ENCODE measurements at regions not wholly inside any gene's neighbourhood (a gene's known extent, or its start where the extent isn't known, plus 50 kb on each side); places are given as distances from the start of the nearest gene placed in this dataset.

DNA sequence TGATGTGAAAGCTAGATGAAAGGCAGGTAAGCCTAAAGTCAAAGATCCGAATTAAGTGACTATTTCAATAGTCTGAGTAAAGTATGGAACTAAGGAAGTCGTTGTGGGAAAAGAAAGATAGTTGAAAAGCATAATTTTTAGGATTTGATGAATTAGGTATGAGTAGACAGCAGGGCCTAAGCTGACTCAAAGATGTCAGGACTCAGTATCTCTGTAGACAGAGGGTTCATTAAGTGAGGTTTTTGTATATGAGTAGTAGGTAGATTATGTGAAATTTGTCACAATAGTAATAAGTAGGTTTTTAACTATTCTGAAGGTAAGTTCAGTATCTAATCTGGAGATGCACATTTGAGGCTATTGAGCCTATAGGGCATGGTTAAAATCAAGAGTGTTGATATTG is 196.4 kb downstream of the RASSF9 start:
- intact Hi-C loops (cut with micrococcal nuclease): no loop called here

More for the DNA sequence above, 196.4 kb downstream of the RASSF9 start:
- FAIRE-seq: no peak
- Histone ChIP-seq H3K9me1 (replicated peaks; ENCODE audit: control insufficient read depth, extremely low read depth, insufficient read depth, low read length) (no peaks in the 10 kb centered on the region), H3K36me3 (ENCODE audit: control insufficient read depth in 2 of 2, extremely low read depth in 1 of 2, insufficient read depth in 2 of 2, low read length in 2 of 2) (no peaks in the 10 kb centered on the region), H3K9ac (replicated peaks; ENCODE audit: extremely low read depth, insufficient read depth, low read length) (no peak overlapping the region), H3K9me3 (replicated peaks; ENCODE audit: control insufficient read depth, insufficient read depth, low read length) (no peaks in the 10 kb centered on the region), H3K4me2 (ENCODE audit: insufficient read depth, low read length) (no peak overlapping the region), H3K79me2 (ENCODE audit: control insufficient read depth, insufficient read depth, low read length) (no peaks in the 10 kb centered on the region), H3K27ac (ENCODE audit: insufficient read depth, low read depth, low read length) (no peak overlapping the region), H3K4me1 (ENCODE audit: control insufficient read depth, extremely low read depth, insufficient read depth, low read length) (no peaks in the 10 kb centered on the region), H4K20me1 (replicated peaks; ENCODE audit: control insufficient read depth, extremely low read depth, insufficient read depth, low read length) (no peaks in the 10 kb centered on the region), H3K27me3 (ENCODE audit: control insufficient read depth in 2 of 2, insufficient read depth in 2 of 2, low read length in 2 of 2) (no peaks in the 10 kb centered on the region), H2AFZ (ENCODE audit: low read depth, low read length) (no peak overlapping the region), H3K4me3 (replicated peaks in 1 of 3; ENCODE audit: insufficient read depth in 1 of 3, low read depth in 1 of 3, low read length in 3 of 3) (no peak overlapping the region)
- dilution Hi-C loops (cut with MboI; ENCODE audit: extremely low pct_ligation_motif_present, low sequenced_read_pairs): no loop called here
- TF ChIP-seq, protein P1, sequence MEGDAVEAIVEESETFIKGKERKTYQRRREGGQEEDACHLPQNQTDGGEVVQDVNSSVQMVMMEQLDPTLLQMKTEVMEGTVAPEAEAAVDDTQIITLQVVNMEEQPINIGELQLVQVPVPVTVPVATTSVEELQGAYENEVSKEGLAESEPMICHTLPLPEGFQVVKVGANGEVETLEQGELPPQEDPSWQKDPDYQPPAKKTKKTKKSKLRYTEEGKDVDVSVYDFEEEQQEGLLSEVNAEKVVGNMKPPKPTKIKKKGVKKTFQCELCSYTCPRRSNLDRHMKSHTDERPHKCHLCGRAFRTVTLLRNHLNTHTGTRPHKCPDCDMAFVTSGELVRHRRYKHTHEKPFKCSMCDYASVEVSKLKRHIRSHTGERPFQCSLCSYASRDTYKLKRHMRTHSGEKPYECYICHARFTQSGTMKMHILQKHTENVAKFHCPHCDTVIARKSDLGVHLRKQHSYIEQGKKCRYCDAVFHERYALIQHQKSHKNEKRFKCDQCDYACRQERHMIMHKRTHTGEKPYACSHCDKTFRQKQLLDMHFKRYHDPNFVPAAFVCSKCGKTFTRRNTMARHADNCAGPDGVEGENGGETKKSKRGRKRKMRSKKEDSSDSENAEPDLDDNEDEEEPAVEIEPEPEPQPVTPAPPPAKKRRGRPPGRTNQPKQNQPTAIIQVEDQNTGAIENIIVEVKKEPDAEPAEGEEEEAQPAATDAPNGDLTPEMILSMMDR (IDR thresholded peaks at IDR 0.05; ENCODE audit: extremely low read depth in 1 of 2, insufficient read depth in 1 of 2, low read depth in 1 of 2, low read length in 2 of 2): no peak
- TF ChIP-seq POLR2AphosphoS5 (IDR thresholded peaks at IDR 0.05; ENCODE audit: insufficient read depth, low read depth, low read length): no peak
- no peak for TF ChIP-seq MYC (IDR thresholded peaks at IDR 0.05; ENCODE audit: low read depth, low read length)
- no peak for TF ChIP-seq POLR2A (IDR thresholded peaks at IDR 0.05; ENCODE audit: low read depth, low read length)
- TF ChIP-seq, protein P2, sequence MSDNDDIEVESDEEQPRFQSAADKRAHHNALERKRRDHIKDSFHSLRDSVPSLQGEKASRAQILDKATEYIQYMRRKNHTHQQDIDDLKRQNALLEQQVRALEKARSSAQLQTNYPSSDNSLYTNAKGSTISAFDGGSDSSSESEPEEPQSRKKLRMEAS (IDR thresholded peaks at IDR 0.05; ENCODE audit: insufficient read depth, insufficient read length): no peak
- no peak for TF ChIP-seq JUN (IDR thresholded peaks at IDR 0.05; ENCODE audit: borderline replicate concordance, insufficient read depth, insufficient read length, low read depth)
- no peak for TF ChIP-seq GATA2 (IDR thresholded peaks at IDR 0.05; ENCODE audit: insufficient read depth, insufficient read length, low read depth, low read length)
- no peak for TF ChIP-seq FOS (IDR thresholded peaks at IDR 0.05; ENCODE audit: borderline replicate concordance, insufficient read depth, low read length)
- ChIA-PET CTCF (interaction anchor here (1.8 to 2.3 kb wide), 2 partner anchors 8 to 64 kb away, joined by 5 to 6 read pairs; no protein-coding TSS in a partner anchor), POLR2A (no interaction called here)
- BruUV-seq (replicated peaks): no TSS peak
- DNase-seq (ENCODE audit: low read depth, low spot score): no peak
